Endodermal cell (in vitro differentiated cells): ENCODE measurements at regions not wholly inside any gene's neighbourhood (a gene's known extent, or its start where the extent isn't known, plus 50 kb on each side); places are given as distances from the start of the nearest gene placed in this dataset.
"Not testable (repeated sequence)": the region's sequence is repeated elsewhere in the genome, so short reads cannot be mapped to it uniquely, and the experiment has no call there.

Source experiments
- DNase-seq: peaks from one replicate; pipeline ENCODE4 v3.0.0-alpha.2; 2017
- H3K27ac ChIP-seq: 2 replicates; pipeline ENCODE4 v1.5.1; 2013; ENCODE audit warnings: mild to moderate bottlenecking, low read depth, low read length, moderate library complexity
- H3K27me3 ChIP-seq: 2 replicates; pipeline ENCODE4 v1.6.1; 2013; ENCODE audit warnings: mild to moderate bottlenecking, low read length, moderate library complexity; ENCODE audit not compliant: insufficient read depth, control insufficient read depth, poor library complexity, severe bottlenecking
- H3K36me3 ChIP-seq: 2 replicates; pipeline ENCODE4 v1.7.0; 2013; ENCODE audit warnings: mild to moderate bottlenecking, low read length, moderate library complexity; ENCODE audit not compliant: control insufficient read depth, insufficient read depth
- H3K4me1 ChIP-seq: one replicate; pipeline ENCODE4 v1.7.0; 2013; ENCODE audit warnings: low read length; ENCODE audit not compliant: control insufficient read depth, insufficient read depth
- H3K4me3 ChIP-seq: 2 replicates; pipeline ENCODE4 v1.5.1; 2013; ENCODE audit warnings: mild to moderate bottlenecking, low read length, moderate library complexity
- H3K9ac ChIP-seq: 2 replicates; pipeline ENCODE4 v1.6.1; 2013; ENCODE audit warnings: mild to moderate bottlenecking, low read length, moderate library complexity; ENCODE audit not compliant: poor library complexity, severe bottlenecking; ENCODE audit errors: extremely low read depth
- H3K9me3 ChIP-seq: 2 replicates; pipeline ENCODE4 v1.6.1; 2013; ENCODE audit warnings: mild to moderate bottlenecking, low read length, moderate library complexity; ENCODE audit not compliant: control insufficient read depth
- H3K27ac Mint-ChIP-seq: 2 replicates; pipeline ENCODE4 v1.8.0; 2020; ENCODE audit warnings: mixed read lengths
- H3K27me3 Mint-ChIP-seq: 2 replicates; pipeline ENCODE4 v1.8.0; 2021; ENCODE audit warnings: mild to moderate bottlenecking, mixed read lengths; ENCODE audit not compliant: insufficient read depth
- H3K36me3 Mint-ChIP-seq: 2 replicates; pipeline ENCODE4 v1.8.0; 2020; ENCODE audit warnings: low read depth, mixed read lengths
- H3K4me1 Mint-ChIP-seq: 2 replicates; pipeline ENCODE4 v1.8.0; 2020; ENCODE audit warnings: mixed read lengths
- H3K4me3 Mint-ChIP-seq: 2 replicates; pipeline ENCODE4 v1.8.0; 2020; ENCODE audit warnings: mild to moderate bottlenecking, moderate library complexity, mixed read lengths
- H3K9me3 Mint-ChIP-seq: 2 replicates; pipeline ENCODE4 v1.8.0; 2020; ENCODE audit warnings: mild to moderate bottlenecking, mixed read lengths
- CTCF ChIP-seq: fragments of 200-600 bp; sonication (generic); conservative IDR thresholded peaks from 2 replicates; pipeline ENCODE4 v1.5.0; 2021; ENCODE audit warnings: antibody characterized with exemption, mild to moderate bottlenecking
- WGBS, 2 experiments: methylation state at CpG; one replicate each; pipeline versions ENCODE4 v1.1.5 to v1.1.7; 2013; ENCODE audit warnings: missing lambda C conversion rate in 2 of 2, mixed read lengths in 1 of 2; ENCODE audit not compliant: insufficient coverage in 1 of 2, insufficient read length in 1 of 2; 5-methylcytosine and 5-hydroxymethylcytosine counted together

GRCh38 chrX:101744085-101744484 is 84.4 kb upstream of the ARMCX2 start:
- 84% methylated on average over 3 of the region's 3 CpGs; no CpG with 5 or more reads in 1 of the 2 experiments for WGBS, 2 experiments
- Histone ChIP-seq H3K4me1 (no peaks in the 10 kb centered on the region), H3K27ac (no peak overlapping the region), H3K4me3 (no peak overlapping the region), H3K27me3 (no peaks in the 10 kb centered on the region), H3K9ac (no peak overlapping the region), H3K36me3 (no peaks in the 10 kb centered on the region), H3K9me3 (no peaks in the 10 kb centered on the region)
- Mint-ChIP-seq H3K9me3 (peaks cover 27% of the 10 kb centered on the region), H3K4me3 (no peak overlapping the region), H3K27me3 (no peaks in the 10 kb centered on the region), H3K27ac (no peak overlapping the region), H3K4me1 (no peaks in the 10 kb centered on the region), H3K36me3 (no peaks in the 10 kb centered on the region)
- no peak for DNase-seq
- no peak for TF ChIP-seq CTCF

- no peaks in the 10 kb centered on the region for H3K27me3 Mint-ChIP-seq
- H3K4me3 Mint-ChIP-seq = no peak overlapping the region
- H3K9me3 ChIP-seq = no peaks in the 10 kb centered on the region
- no peak overlapping the region for H3K27ac ChIP-seq
- H3K4me3 ChIP-seq = no peak overlapping the region
- H3K9me3 Mint-ChIP-seq = peaks cover 54% of the 10 kb centered on the region
- no peaks in the 10 kb centered on the region for H3K27me3 ChIP-seq
- H3K4me1 ChIP-seq = no peaks in the 10 kb centered on the region
- H3K4me1 Mint-ChIP-seq = no peaks in the 10 kb centered on the region
- TF ChIP-seq CTCF = no peak
- no peak for DNase-seq
- H3K36me3 Mint-ChIP-seq = no peaks in the 10 kb centered on the region
- 80% methylated on average over 1 of the region's 2 CpGs; no CpG with 5 or more reads in 1 of the 2 experiments for WGBS, 2 experiments
- no peak overlapping the region for H3K9ac ChIP-seq
- H3K27ac Mint-ChIP-seq = no peak overlapping the region
- no peaks in the 10 kb centered on the region for H3K36me3 ChIP-seq
These were observed 81.0 kb upstream of the ARMCX2 start for GRCh38 chrX:101740642-101741041.

GRCh38 chrX:101738867-101739266 is 79.2 kb upstream of the ARMCX2 start:
- H3K4me1 Mint-ChIP-seq, H3K4me3 ChIP-seq, H3K36me3 ChIP-seq, H3K27ac Mint-ChIP-seq, H3K27me3 Mint-ChIP-seq, H3K4me3 Mint-ChIP-seq, H3K9ac ChIP-seq, H3K27me3 ChIP-seq, H3K4me1 ChIP-seq, DNase-seq, H3K9me3 ChIP-seq, H3K27ac ChIP-seq, H3K36me3 Mint-ChIP-seq: not testable (repeated sequence)
- 90% methylated on average over 20 of the region's 24 CpGs; no CpG with 5 or more reads in 1 of the 2 experiments for WGBS, 2 experiments
- H3K9me3 Mint-ChIP-seq = peaks cover 55% of the 10 kb centered on the region

- H3K4me3 ChIP-seq, H3K27ac ChIP-seq, H3K4me3 Mint-ChIP-seq, H3K27me3 ChIP-seq, H3K36me3 Mint-ChIP-seq, H3K27ac Mint-ChIP-seq, H3K4me1 ChIP-seq, H3K27me3 Mint-ChIP-seq, H3K9ac ChIP-seq, H3K9me3 ChIP-seq, H3K4me1 Mint-ChIP-seq, H3K36me3 ChIP-seq, DNase-seq: not testable (repeated sequence)
- peaks cover 60% of the 10 kb centered on the region for H3K9me3 Mint-ChIP-seq
- WGBS, 2 experiments = 97% methylated on average over 10 of the region's 17 CpGs; no CpG with 5 or more reads in 1 of the 2 experiments
These were observed 78.8 kb upstream of the ARMCX2 start for GRCh38 chrX:101738411-101738810.
